ENCODE measurements at regions not wholly inside any gene's neighbourhood (a gene's known extent, or its start where the extent isn't known, plus 50 kb on each side); places are given as distances from the start of the nearest gene placed in this dataset.

GRCh38 chr7:109611656-109612055 is 1042.0 kb downstream of the DNAJB9 start:
- ChIA-PET POLR2A (no interaction called here), CTCF (no interaction called here)
- Histone ChIP-seq H3K4me1 (ENCODE audit: control insufficient read depth, insufficient read depth, low read length) (no peaks in the 10 kb centered on the region), H3K4me3 (ENCODE audit: low read depth, low read length) (no peak overlapping the region), H3K27ac (ENCODE audit: extremely low read depth, low read depth, low read length) (no peak overlapping the region), H3K9me3 (ENCODE audit: control insufficient read depth, insufficient read depth, low read depth, low read length) (no peaks in the 10 kb centered on the region), H3K36me3 (ENCODE audit: control insufficient read depth in 2 of 2, insufficient read depth in 1 of 2, low read length in 2 of 2) (no peaks in the 10 kb centered on the region)
- no peak for TF ChIP-seq ZNF544 (tag by site-specific recombination; IDR thresholded peaks at IDR 0.05)
- TF ChIP-seq ZSCAN4 (tag by site-specific recombination; IDR thresholded peaks at IDR 0.05) = no peak
- no peak for TF ChIP-seq ZNF366 (tag by site-specific recombination; conservative IDR thresholded peaks at IDR 0.05)
- no peak for TF ChIP-seq ZNF596 (tag by site-specific recombination; IDR thresholded peaks at IDR 0.05)
- no peak for TF ChIP-seq ZNF548 (tag by site-specific recombination; IDR thresholded peaks at IDR 0.05)
- no peak for TF ChIP-seq ZNF837 (tag by site-specific recombination; IDR thresholded peaks at IDR 0.05)
- no peak for TF ChIP-seq SCRT1 (tag by site-specific recombination; IDR thresholded peaks at IDR 0.05; ENCODE audit: borderline replicate concordance)
- no peak for TF ChIP-seq ZNF223 (tag by site-specific recombination; IDR thresholded peaks at IDR 0.05)
- TF ChIP-seq WT1 (tag by site-specific recombination; IDR thresholded peaks at IDR 0.05) = no peak
- TF ChIP-seq PBX3 (CRISPR knock-in tag; IDR thresholded peaks at IDR 0.05) = no peak
- TF ChIP-seq ZNF677 (tag by site-specific recombination; IDR thresholded peaks at IDR 0.05) = no peak

GRCh38 chr7:109616551-109617069 is 1046.9 kb downstream of the DNAJB9 start:
- no peaks in the 10 kb centered on the region for H3K9me3 ChIP-seq (ENCODE audit: control insufficient read depth, insufficient read depth, low read depth, low read length)
- POLR2A ChIA-PET = no interaction called here
- no peak overlapping the region for H3K27ac ChIP-seq (ENCODE audit: extremely low read depth, low read depth, low read length)
- CTCF ChIA-PET = no interaction called here
- no peak for TF ChIP-seq ZBTB6 (tag by site-specific recombination; IDR thresholded peaks at IDR 0.05)
- no peak for TF ChIP-seq SP3 (tag by site-specific recombination; IDR thresholded peaks at IDR 0.05)
- no peak for TF ChIP-seq ZNF776 (tag by site-specific recombination; IDR thresholded peaks at IDR 0.05; ENCODE audit: borderline replicate concordance)
- no peak for TF ChIP-seq ZNF785 (tag by site-specific recombination; IDR thresholded peaks at IDR 0.05)
- no peak for TF ChIP-seq ZNF510 (tag by site-specific recombination; IDR thresholded peaks at IDR 0.05; ENCODE audit: insufficient replicate concordance)
- no peak for TF ChIP-seq BCL6B (tag by site-specific recombination; IDR thresholded peaks at IDR 0.05)
- no peak for TF ChIP-seq MYNN (tag by site-specific recombination; IDR thresholded peaks at IDR 0.05; ENCODE audit: borderline replicate concordance)
- no peak for TF ChIP-seq FEZF1 (tag by site-specific recombination; IDR thresholded peaks at IDR 0.05)
- no peak for TF ChIP-seq ZSCAN4 (tag by site-specific recombination; IDR thresholded peaks at IDR 0.05)
- no peak for TF ChIP-seq ZFP37 (tag by site-specific recombination; IDR thresholded peaks at IDR 0.05)
- TF ChIP-seq ZNF549 (tag by site-specific recombination; IDR thresholded peaks at IDR 0.05) = no peak
- TF ChIP-seq ZNF2 (tag by site-specific recombination; IDR thresholded peaks at IDR 0.05) = no peak
- TF ChIP-seq ZNF571 (tag by site-specific recombination; IDR thresholded peaks at IDR 0.05) = no peak
- no peak for TF ChIP-seq GLI2 (tag by site-specific recombination; IDR thresholded peaks at IDR 0.05; ENCODE audit: borderline replicate concordance, low read depth)
- TF ChIP-seq ZNF701 (tag by site-specific recombination; IDR thresholded peaks at IDR 0.05) = no peak
- no peak for TF ChIP-seq ZNF311 (tag by site-specific recombination; IDR thresholded peaks at IDR 0.05; ENCODE audit: borderline replicate concordance)
- no peak for TF ChIP-seq ZNF561 (tag by site-specific recombination; IDR thresholded peaks at IDR 0.05; ENCODE audit: borderline replicate concordance)
- no peak for TF ChIP-seq ZNF449 (tag by site-specific recombination; IDR thresholded peaks at IDR 0.05)
- no peak for TF ChIP-seq ZNF544 (tag by site-specific recombination; IDR thresholded peaks at IDR 0.05)
- H3K36me3 ChIP-seq (ENCODE audit: control insufficient read depth in 2 of 2, insufficient read depth in 1 of 2, low read length in 2 of 2) = no peaks in the 10 kb centered on the region
- no peak overlapping the region for H3K4me3 ChIP-seq (ENCODE audit: low read depth, low read length)
- H3K4me1 ChIP-seq (ENCODE audit: control insufficient read depth, insufficient read depth, low read length) = no peaks in the 10 kb centered on the region
